ENCODE measurements at regions not wholly inside any gene's neighbourhood (a gene's known extent, or its start where the extent isn't known, plus 50 kb on each side); places are given as distances from the start of the nearest gene placed in this dataset.

DNA sequence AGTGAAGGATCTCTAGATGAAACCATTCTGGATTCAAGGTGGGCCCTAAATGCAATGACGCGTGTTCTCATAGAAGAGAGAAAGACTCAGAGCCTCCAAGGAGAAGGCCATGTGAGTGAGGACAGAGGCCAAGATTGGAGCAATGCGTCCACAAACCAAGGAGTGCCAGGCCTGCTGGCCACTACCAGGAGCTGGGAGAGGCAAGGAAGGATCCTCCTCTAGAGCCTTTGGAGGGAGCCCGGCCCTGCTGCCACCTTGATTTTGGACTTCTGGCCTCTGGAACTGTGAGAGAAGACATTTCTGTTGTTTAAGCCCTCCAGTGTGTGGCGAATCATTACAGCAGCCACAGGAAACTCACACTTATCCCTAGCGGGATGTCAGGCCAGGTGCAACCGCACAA lies 52.7 kb upstream of the SHANK2 start:
- H3K4me1 ChIP-seq (ENCODE audit: control insufficient read depth in 5 of 5, insufficient read depth in 5 of 5, low read length in 5 of 5) = no peaks in the 10 kb centered on the region
- peaks cover 2 to 14% (median 6%) of the 10 kb centered on the region in 5 donors for H3K27me3 ChIP-seq (ENCODE audit: control insufficient read depth in 5 of 5, insufficient read depth in 4 of 5, low read length in 5 of 5)
- H3K9ac ChIP-seq (ENCODE audit: low read length in 5 of 5) = no peak overlapping the region
- no peak overlapping the region for H3K27ac ChIP-seq (ENCODE audit: low read depth, low read length)
- H3K4me3 ChIP-seq (ENCODE audit: low read depth in 1 of 5, low read length in 5 of 5) = no peak overlapping the region
- H3K9me3 ChIP-seq (ENCODE audit: control insufficient read depth in 5 of 5, low read length in 5 of 5) = no peaks in the 10 kb centered on the region
- no peaks in the 10 kb centered on the region for H3K36me3 ChIP-seq (ENCODE audit: control insufficient read depth in 5 of 5, insufficient read depth in 5 of 5, low read length in 5 of 5)

DNA sequence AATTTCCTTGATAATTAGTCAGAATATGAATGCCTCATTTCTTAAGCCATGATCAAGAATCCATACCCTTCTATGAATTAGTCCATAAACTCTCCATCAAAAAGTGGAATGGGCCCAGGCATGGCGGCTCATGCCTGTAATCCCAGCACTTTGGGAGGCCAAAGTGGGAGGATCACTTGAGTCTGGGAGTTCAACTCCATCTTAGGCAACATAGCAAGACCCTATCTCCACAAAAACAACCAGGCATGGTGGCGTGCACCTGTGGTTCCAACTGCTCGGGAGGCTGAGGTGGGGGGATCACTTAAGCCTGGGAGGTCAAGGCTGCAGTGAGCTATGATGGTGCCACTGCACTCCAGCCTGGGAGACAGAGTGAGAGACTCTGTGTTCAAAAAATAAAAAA lies 52.1 kb upstream of the SHANK2 start:
- Histone ChIP-seq H3K27ac (ENCODE audit: low read depth, low read length) (no peak overlapping the region), H3K4me1 (ENCODE audit: control insufficient read depth in 5 of 5, insufficient read depth in 5 of 5, low read length in 5 of 5) (no peaks in the 10 kb centered on the region)

DNA sequence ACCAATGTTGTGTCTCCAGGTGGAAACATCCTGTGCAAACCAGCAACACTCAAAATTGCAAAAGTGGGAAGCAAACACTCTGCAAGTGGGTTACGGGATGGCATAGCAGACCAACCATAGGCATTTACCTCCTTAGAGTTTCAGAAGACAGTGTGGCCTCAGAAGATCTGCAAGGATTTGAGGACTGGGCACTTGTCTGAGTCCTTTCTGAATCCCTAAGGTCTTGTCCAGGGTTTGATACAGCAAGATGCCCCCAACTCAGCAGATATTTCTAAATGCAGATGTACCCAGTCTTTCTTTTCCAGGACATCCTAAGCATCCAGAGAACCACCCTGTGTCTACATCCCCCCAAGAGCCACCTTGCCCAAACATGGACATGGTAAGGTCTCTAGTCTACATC lies 51.7 kb upstream of the SHANK2 start:
- no peak overlapping the region for H3K4me3 ChIP-seq (ENCODE audit: low read depth in 1 of 5, low read length in 5 of 5)
- H3K9me3 ChIP-seq (ENCODE audit: control insufficient read depth in 5 of 5, low read length in 5 of 5) = no peaks in the 10 kb centered on the region
- no peaks in the 10 kb centered on the region for H3K4me1 ChIP-seq (ENCODE audit: control insufficient read depth in 5 of 5, insufficient read depth in 5 of 5, low read length in 5 of 5)
- H3K27ac ChIP-seq (ENCODE audit: low read depth, low read length) = no peak overlapping the region
- H3K9ac ChIP-seq (ENCODE audit: low read length in 5 of 5) = no peak overlapping the region
- H3K36me3 ChIP-seq (ENCODE audit: control insufficient read depth in 5 of 5, insufficient read depth in 5 of 5, low read length in 5 of 5) = no peaks in the 10 kb centered on the region
- H3K27me3 ChIP-seq (ENCODE audit: control insufficient read depth in 5 of 5, insufficient read depth in 4 of 5, low read length in 5 of 5) = peaks cover 8 to 15% (median 9%) of the 10 kb centered on the region in 5 donors

More for the DNA sequence above, 52.1 kb upstream of the SHANK2 start:
- Histone ChIP-seq H3K36me3 (ENCODE audit: control insufficient read depth in 5 of 5, insufficient read depth in 5 of 5, low read length in 5 of 5) (no peaks in the 10 kb centered on the region), H3K9ac (ENCODE audit: low read length in 5 of 5) (no peak overlapping the region), H3K27me3 (ENCODE audit: control insufficient read depth in 5 of 5, insufficient read depth in 4 of 5, low read length in 5 of 5) (peaks cover 4 to 14% (median 6%) of the 10 kb centered on the region in 5 donors), H3K4me3 (ENCODE audit: low read depth in 1 of 5, low read length in 5 of 5) (no peak overlapping the region), H3K9me3 (ENCODE audit: control insufficient read depth in 5 of 5, low read length in 5 of 5) (no peaks in the 10 kb centered on the region)

DNA sequence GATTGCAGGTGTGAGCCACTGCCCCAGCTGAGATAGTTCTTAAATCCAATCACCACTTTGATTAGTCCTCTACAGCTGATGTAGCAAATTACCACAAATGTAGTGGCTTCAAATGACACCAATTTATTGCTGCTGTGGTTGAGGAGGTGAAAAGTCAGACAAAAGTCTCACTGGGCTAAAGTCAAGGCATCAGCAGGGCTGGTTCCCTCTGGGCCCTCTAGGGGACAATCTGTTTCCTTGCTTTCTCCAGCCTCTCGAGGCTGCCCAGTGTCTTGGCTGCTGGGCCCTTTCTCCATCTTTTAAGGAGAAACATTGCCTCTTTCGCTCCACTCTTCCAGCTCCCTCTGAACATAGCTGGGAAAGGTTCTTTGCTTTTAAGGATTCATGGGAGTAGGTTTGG lies 50.5 kb upstream of the SHANK2 start:
- Histone ChIP-seq H3K4me1 (ENCODE audit: control insufficient read depth in 5 of 5, insufficient read depth in 5 of 5, low read length in 5 of 5) (no peaks in the 10 kb centered on the region), H3K27me3 (ENCODE audit: control insufficient read depth in 5 of 5, insufficient read depth in 4 of 5, low read length in 5 of 5) (peaks cover 13 to 24% (median 16%) of the 10 kb centered on the region in 5 donors), H3K4me3 (ENCODE audit: low read depth in 1 of 5, low read length in 5 of 5) (no peak overlapping the region), H3K27ac (ENCODE audit: low read depth, low read length) (no peak overlapping the region), H3K36me3 (ENCODE audit: control insufficient read depth in 5 of 5, insufficient read depth in 5 of 5, low read length in 5 of 5) (no peaks in the 10 kb centered on the region), H3K9ac (ENCODE audit: low read length in 5 of 5) (no peak overlapping the region), H3K9me3 (ENCODE audit: control insufficient read depth in 5 of 5, low read length in 5 of 5) (no peaks in the 10 kb centered on the region)

DNA sequence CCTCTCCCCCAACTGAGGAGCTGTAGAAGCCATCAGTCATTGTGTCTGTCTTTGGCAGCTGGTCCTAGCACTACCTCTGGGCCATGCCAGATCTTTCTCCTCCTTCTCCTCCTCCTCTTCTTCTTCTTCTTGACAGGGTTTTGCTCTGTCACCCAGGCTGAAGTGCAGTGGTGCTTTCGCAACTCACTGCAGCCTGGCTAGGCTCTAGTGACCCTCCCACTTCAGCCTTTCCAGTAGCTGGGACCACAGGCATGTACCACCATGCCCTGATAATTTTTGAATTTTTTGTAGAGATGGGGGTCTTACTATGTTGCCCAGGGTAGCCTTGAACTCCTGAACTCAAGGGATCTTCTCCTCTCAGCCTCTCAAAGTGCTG lies 50.1 kb upstream of the SHANK2 start:
- Histone ChIP-seq H3K27ac (ENCODE audit: low read depth, low read length) (no peak overlapping the region), H3K4me1 (ENCODE audit: control insufficient read depth in 5 of 5, insufficient read depth in 5 of 5, low read length in 5 of 5) (no peaks in the 10 kb centered on the region), H3K27me3 (ENCODE audit: control insufficient read depth in 5 of 5, insufficient read depth in 4 of 5, low read length in 5 of 5) (peaks cover 14 to 24% (median 16%) of the 10 kb centered on the region in 5 donors), H3K9ac (ENCODE audit: low read length in 5 of 5) (no peak overlapping the region), H3K9me3 (ENCODE audit: control insufficient read depth in 5 of 5, low read length in 5 of 5) (no peaks in the 10 kb centered on the region), H3K36me3 (ENCODE audit: control insufficient read depth in 5 of 5, insufficient read depth in 5 of 5, low read length in 5 of 5) (no peaks in the 10 kb centered on the region), H3K4me3 (ENCODE audit: low read depth in 1 of 5, low read length in 5 of 5) (no peak overlapping the region)
